Keratinocyte (primary cell): ENCODE measurements at regions not wholly inside any gene's neighbourhood (a gene's known extent, or its start where the extent isn't known, plus 50 kb on each side); places are given as distances from the start of the nearest gene placed in this dataset.

ENCODE experiments used
- DNase-seq: peaks from one replicate; pipeline ENCODE4 v3.0.0-alpha.2; 2011; ENCODE audit warnings: low read depth, missing footprints, low spot score
- FAIRE-seq: peaks from 2 replicates; lab custom pipeline; 2011; peaks lifted over from hg19 to GRCh38; lab: Jason Lieb, UNC
- H2AFZ ChIP-seq: 2 replicates; pipeline ENCODE4 v1.6.0; 2012; ENCODE audit warnings: low read length, control low read depth, inconsistent platforms; ENCODE audit not compliant: control insufficient read depth
- H3K27ac ChIP-seq: 2 replicates; pipeline ENCODE4 v1.5.1; 2011; ENCODE audit warnings: low read length; ENCODE audit not compliant: control insufficient read depth, insufficient read depth
- H3K27me3 ChIP-seq: 3 replicates; pipeline ENCODE4 v1.6.0; 2011; ENCODE audit warnings: low read length; ENCODE audit not compliant: control insufficient read depth, insufficient read depth; ENCODE audit errors: extremely low read depth
- H3K36me3 ChIP-seq, 2 experiments: 2 replicates in 1 of 2; 3 replicates in 1 of 2; pipeline ENCODE4 v1.5.1; 2011; ENCODE audit warnings: low read length in 2 of 2, mild to moderate bottlenecking in 1 of 2; ENCODE audit not compliant: control insufficient read depth in 2 of 2, insufficient read depth in 2 of 2; ENCODE audit errors: extremely low read depth in 1 of 2
- H3K4me1 ChIP-seq: 3 replicates; pipeline ENCODE4 v1.5.1; 2011; ENCODE audit warnings: low read length; ENCODE audit not compliant: control insufficient read depth, insufficient read depth; ENCODE audit errors: extremely low read depth
- H3K4me2 ChIP-seq: 3 replicates; pipeline ENCODE4 v1.6.0; 2011; ENCODE audit warnings: low read depth, low read length; ENCODE audit not compliant: control insufficient read depth, insufficient read depth; ENCODE audit errors: extremely low read depth
- H3K4me3 ChIP-seq, 3 experiments: fragments of 200-600 bp in 1 of 3; sonication (generic) in 1 of 3; 2 replicates in 2 of 3; 3 replicates in 1 of 3; pipeline ENCODE4 v1.5.1; 2011 to 2016; ENCODE audit warnings: low read length in 3 of 3, mild to moderate bottlenecking in 3 of 3, control low read depth in 2 of 3, inconsistent platforms in 1 of 3, low read depth in 1 of 3, mixed read lengths in 1 of 3, mixed run types in 1 of 3, moderate library complexity in 1 of 3; ENCODE audit not compliant: control insufficient read depth in 2 of 3, insufficient read depth in 2 of 3; ENCODE audit errors: extremely low read depth in 1 of 3
- H3K79me2 ChIP-seq: 2 replicates; pipeline ENCODE4 v1.6.0; 2012; ENCODE audit warnings: low read length; ENCODE audit not compliant: control insufficient read depth, insufficient read depth
- H3K9ac ChIP-seq: 3 replicates; pipeline ENCODE4 v1.6.0; 2011; ENCODE audit warnings: low read length; ENCODE audit not compliant: control insufficient read depth, insufficient read depth; ENCODE audit errors: extremely low read depth
- H3K9me1 ChIP-seq: 3 replicates; pipeline ENCODE4 v1.6.0; 2011; ENCODE audit warnings: low read length; ENCODE audit not compliant: control insufficient read depth, insufficient read depth; ENCODE audit errors: extremely low read depth
- H3K9me3 ChIP-seq: 2 replicates; pipeline ENCODE4 v1.5.1; 2012; ENCODE audit warnings: low read depth, low read length; ENCODE audit not compliant: control insufficient read depth
- H4K20me1 ChIP-seq: 3 replicates; pipeline ENCODE4 v1.6.0; 2011; ENCODE audit warnings: low read length; ENCODE audit not compliant: control insufficient read depth, insufficient read depth; ENCODE audit errors: extremely low read depth
- EZH2 ChIP-seq: IDR thresholded peaks from one replicate; pipeline ENCODE4 v1.6.1; 2012; ENCODE audit warnings: inconsistent platforms, mild to moderate bottlenecking, low read length, moderate library complexity
- dilution Hi-C: fragments of 300-500 bp; cut with MboI; formaldehyde crosslinking; loops from one replicate; pipeline ENCODE4 v1.7.0; 2020; ENCODE audit warnings: low sequenced_read_pairs; ENCODE audit not compliant: extremely low pct_ligation_motif_present
- TF ChIP-seq, protein P1 (sequence below), 3 experiments: IDR thresholded peaks in 1 of 3; conservative IDR thresholded peaks in 1 of 3; optimal IDR thresholded peaks in 1 of 3; 2 replicates in 2 of 3; 3 replicates in 1 of 3; pipeline versions ENCODE3 to v1.5.1; 2011; ENCODE audit warnings: low read length in 3 of 3, mild to moderate bottlenecking in 3 of 3, moderate library complexity in 2 of 3, control low read depth in 1 of 3, inconsistent platforms in 1 of 3; ENCODE audit not compliant: insufficient read depth in 2 of 3; ENCODE audit errors: extremely low read depth in 1 of 3

DNA sequence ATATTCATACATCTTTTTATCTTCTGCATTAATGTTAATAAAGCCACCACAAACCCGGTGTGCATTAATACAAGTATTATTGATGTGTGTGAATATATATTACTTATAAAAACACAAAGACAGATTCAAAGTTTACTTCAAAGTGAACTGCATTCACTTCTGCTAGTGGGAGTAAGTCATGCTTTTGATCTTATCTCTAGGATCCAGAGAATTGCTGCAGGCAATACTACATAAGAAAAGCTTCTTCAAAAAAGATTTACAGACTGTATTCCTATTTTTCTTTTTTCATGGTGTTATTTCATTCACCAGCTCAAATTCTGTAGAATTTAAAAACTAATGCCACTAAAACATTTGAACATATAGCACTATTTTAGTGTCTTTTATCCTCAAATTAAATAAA, 87.5 kb upstream of the CBLB start:
- Histone ChIP-seq H3K9ac (no peak overlapping the region), H3K27ac (no peak overlapping the region), H3K4me2 (no peak overlapping the region), H3K9me1 (no peaks in the 10 kb centered on the region), H3K36me3 (no peaks in the 10 kb centered on the region), H3K79me2 (no peaks in the 10 kb centered on the region), H2AFZ (no peak overlapping the region), H3K4me1 (peaks cover 14% of the 10 kb centered on the region), H3K4me3 (no peak overlapping the region), H3K27me3 (no peaks in the 10 kb centered on the region), H3K9me3 (no peaks in the 10 kb centered on the region), H4K20me1 (no peaks in the 10 kb centered on the region)
- no peak for TF ChIP-seq EZH2
- TF ChIP-seq, protein P1, sequence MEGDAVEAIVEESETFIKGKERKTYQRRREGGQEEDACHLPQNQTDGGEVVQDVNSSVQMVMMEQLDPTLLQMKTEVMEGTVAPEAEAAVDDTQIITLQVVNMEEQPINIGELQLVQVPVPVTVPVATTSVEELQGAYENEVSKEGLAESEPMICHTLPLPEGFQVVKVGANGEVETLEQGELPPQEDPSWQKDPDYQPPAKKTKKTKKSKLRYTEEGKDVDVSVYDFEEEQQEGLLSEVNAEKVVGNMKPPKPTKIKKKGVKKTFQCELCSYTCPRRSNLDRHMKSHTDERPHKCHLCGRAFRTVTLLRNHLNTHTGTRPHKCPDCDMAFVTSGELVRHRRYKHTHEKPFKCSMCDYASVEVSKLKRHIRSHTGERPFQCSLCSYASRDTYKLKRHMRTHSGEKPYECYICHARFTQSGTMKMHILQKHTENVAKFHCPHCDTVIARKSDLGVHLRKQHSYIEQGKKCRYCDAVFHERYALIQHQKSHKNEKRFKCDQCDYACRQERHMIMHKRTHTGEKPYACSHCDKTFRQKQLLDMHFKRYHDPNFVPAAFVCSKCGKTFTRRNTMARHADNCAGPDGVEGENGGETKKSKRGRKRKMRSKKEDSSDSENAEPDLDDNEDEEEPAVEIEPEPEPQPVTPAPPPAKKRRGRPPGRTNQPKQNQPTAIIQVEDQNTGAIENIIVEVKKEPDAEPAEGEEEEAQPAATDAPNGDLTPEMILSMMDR (optimal IDR thresholded peaks at IDR 0.05 in 1 of 3, IDR thresholded peaks at IDR 0.05 in 1 of 3, conservative IDR thresholded peaks at IDR 0.05 in 1 of 3; ENCODE audit: extremely low read depth in 1 of 3, insufficient read depth in 2 of 3, low read length in 3 of 3) = no peak
- no peak for FAIRE-seq
- dilution Hi-C loops = no loop called here
- no peak for DNase-seq

DNA sequence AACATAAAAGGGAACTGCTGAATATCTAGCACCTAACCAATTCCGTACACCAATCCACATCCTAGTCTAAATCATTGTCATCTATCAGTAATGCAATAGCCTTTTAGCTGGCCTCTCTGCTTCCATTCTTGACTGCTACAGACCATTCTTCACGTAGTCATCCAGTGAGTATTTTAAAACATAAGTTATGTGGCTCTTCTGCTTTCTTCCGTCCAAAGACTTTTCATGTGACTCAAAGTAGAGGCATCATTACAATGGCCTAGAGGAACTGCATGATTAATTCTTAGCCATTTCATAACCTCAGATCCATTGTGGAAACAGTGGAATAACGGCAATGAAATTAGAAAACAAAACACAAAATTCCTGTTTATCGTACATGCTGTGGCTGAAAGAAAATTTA, 88.9 kb upstream of the CBLB start:
- Histone ChIP-seq H3K4me2 (no peak overlapping the region), H3K4me1 (peaks cover 14% of the 10 kb centered on the region), H2AFZ (peak overlapping the region; percentile 45), H3K79me2 (no peaks in the 10 kb centered on the region), H3K9ac (no peak overlapping the region), H3K27ac (peak overlapping the region; percentile 15), H3K9me3 (no peaks in the 10 kb centered on the region), H3K4me3 (no peak overlapping the region), H3K27me3 (no peaks in the 10 kb centered on the region), H3K36me3 (no peaks in the 10 kb centered on the region), H4K20me1 (no peaks in the 10 kb centered on the region), H3K9me1 (no peaks in the 10 kb centered on the region)
- FAIRE-seq (peak; percentile 89), DNase-seq (peak; percentile 57)
- TF ChIP-seq EZH2 = no peak
- TF ChIP-seq, protein P1 (optimal IDR thresholded peaks at IDR 0.05 in 1 of 3, IDR thresholded peaks at IDR 0.05 in 1 of 3, conservative IDR thresholded peaks at IDR 0.05 in 1 of 3; ENCODE audit: extremely low read depth in 1 of 3, insufficient read depth in 2 of 3, low read length in 3 of 3) = no peak
- dilution Hi-C loops = no loop called here
